ENCODE measurements at regions not wholly inside any gene's neighbourhood (a gene's known extent, or its start where the extent isn't known, plus 50 kb on each side); places are given as distances from the start of the nearest gene placed in this dataset.
"Not testable (repeated sequence)": the region's sequence is repeated elsewhere in the genome, so short reads cannot be mapped to it uniquely, and the experiment has no call there.

DNA sequence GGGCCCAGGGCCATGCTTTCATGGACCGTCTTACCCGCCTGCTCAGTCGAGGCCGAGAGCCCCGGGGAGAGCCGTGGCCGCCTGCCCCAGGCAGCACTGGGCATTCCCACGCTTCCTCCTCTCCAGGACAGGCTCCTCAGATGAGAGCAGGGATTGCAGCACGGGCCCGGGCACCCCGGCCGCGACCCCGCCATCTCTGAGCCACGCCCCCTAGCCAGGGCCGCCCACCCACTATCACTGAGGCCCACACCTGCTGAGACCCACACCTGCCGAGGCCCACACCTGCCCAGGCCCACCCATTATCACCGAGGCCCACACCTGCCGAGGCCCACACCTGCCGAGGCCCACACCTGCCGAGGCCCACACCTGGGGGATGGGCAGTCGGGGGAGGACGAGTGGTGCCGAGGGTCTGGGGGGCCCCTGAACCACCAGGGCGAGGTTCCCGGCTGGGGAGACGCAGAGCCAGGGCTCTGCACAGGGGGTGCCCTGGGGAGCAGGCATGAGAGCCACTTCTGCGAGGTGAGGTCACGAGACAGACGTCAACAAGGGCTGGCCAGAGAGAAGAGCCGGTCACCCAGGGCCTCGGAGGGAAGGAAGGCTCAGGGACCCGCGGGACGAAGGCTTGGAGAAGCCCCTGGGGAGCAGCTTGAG is 235.6 kb downstream of the ERMARD start:
- no peak for DNase-seq

DNA sequence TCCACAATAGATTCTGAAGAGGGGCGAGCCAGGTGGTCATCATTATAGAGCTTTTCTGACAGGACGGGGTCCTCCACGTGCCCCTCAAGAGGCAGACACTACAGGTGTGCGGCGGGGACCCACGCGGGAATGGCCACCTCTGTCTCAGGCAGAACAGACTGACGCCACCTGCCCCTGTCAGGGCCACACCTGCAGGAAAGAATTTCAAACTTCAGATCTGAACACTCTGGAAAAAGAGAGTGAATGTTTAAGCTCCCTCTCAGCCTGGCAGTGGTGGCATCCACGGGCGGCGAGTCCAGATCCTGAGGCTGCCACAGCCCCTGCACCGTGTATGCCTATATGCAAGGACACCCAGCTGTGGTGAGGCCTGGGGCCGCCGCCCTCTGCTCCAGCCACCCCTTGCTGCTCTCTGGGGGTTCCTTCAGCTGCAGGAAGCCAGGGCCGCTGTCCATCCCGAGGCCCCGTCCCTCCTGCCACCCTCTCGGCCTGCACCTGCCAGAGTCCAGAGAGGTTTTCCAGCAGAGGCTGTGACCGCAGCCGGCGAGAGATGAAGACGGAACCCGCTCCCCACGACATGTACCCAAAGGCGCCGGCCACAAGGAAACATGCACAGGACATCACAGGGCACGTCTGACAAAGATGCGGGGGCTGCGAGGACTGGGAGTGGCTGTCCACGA is 234.9 kb downstream of the ERMARD start:
- no peak for DNase-seq

DNA sequence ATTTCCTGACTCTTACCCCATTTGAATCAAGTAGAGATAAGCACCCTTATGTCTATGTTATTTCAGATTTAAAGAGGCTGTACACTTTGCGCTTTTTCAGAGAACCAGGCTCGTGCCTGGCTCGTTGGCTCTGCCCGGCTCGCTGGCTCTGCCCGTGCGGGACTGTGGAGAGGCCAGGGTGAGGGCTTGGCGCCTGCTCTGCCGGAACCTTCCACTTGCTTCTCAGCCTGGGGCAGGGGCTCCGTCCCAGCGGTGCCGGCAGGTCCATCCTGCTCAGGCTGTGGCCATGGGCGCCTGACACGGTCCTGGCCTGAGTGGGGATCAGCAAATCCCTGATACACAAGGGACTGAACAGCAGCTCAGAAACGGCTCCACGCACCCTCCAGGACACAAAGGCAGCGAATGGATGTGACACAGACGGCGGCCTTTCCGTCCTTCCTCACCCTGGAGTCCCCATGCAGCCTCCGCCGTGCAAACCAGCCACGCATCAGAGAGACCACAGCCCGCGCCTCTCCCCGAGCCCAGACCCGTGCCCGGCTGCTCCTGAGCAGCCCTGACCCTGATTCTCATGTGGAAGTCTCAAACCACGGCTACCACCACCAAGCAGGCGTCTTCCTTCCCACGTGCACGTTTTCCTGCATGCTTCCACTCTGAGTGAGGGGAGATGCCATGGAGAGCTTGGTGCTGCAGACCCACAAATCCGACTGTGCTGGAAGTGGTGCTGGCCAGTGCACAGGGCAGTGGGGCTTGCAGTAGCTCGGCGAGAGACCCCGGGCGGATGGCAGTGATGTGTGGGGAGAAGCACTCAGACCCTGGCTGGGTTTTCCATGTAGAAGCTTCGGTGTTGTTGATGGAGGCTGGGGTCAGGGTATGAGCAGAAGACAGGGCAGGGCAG is 233.9 kb downstream of the ERMARD start:
- no peak for DNase-seq

DNA sequence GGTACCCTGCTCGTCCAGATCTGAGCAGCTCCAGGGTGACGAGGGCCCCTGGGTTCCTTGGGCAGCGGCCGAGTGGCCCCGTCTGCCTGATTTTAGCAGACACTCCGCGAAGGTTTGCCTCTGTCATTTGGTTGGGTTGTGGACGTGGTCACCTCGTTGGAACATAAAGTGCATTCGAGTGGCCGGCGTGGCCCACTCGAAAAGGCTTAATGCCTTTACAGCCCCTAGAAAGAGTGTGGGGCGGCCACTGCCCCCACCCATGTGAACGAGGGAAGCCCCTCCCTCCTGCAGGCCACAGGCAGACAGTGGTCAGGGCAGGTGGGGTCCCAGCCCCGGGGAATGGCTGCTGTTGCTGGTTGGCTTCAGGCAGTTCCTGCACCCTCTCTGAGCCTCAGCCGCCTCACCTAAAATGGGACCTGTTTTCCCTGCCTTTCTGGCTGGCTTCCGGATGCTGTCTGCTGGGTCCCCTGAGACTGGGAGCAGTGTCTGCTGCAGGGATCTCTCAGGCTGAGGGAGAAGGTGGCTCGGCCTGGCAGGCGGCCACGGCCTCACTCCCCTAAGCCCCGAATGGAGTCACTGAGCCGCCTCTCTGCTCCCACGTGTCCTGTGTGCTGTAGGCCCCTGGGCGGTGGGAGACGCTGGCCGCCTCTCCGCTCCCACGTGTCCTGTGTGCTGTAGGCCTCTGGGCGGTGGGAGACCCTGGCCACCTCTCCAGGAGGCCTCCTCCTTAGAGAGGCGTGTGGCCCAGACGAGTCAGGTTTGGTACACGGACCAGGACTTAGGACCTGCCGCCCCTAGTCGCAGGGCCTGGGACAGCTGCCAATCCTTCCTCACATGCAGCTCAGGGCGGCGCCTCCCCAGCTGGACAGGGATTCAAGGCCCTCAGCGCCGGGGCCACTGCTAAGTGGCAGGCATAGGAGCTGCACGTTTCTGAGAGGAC is 233.0 kb downstream of the ERMARD start:
- DNase-seq: no peak

DNA sequence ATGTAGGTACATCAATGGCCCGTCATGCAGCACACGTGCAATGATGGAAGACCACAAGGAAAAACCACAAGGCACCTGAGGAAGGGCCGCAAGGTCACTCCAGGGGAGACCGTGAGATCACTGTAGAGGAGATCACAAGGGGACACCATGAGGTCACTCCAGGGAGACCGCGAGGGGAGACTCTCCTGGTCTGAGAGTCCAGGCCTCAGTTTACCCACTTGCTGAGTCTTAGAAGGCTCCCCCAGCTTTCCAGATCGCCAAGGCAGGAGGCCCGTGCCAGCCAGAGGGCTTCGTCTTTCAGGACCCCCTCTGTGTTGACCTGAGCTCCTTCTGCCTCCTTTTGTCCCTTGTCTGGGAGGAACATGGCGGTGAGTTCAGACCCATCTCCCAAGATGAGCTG is 232.2 kb downstream of the ERMARD start:
- DNase-seq: no peak

DNA sequence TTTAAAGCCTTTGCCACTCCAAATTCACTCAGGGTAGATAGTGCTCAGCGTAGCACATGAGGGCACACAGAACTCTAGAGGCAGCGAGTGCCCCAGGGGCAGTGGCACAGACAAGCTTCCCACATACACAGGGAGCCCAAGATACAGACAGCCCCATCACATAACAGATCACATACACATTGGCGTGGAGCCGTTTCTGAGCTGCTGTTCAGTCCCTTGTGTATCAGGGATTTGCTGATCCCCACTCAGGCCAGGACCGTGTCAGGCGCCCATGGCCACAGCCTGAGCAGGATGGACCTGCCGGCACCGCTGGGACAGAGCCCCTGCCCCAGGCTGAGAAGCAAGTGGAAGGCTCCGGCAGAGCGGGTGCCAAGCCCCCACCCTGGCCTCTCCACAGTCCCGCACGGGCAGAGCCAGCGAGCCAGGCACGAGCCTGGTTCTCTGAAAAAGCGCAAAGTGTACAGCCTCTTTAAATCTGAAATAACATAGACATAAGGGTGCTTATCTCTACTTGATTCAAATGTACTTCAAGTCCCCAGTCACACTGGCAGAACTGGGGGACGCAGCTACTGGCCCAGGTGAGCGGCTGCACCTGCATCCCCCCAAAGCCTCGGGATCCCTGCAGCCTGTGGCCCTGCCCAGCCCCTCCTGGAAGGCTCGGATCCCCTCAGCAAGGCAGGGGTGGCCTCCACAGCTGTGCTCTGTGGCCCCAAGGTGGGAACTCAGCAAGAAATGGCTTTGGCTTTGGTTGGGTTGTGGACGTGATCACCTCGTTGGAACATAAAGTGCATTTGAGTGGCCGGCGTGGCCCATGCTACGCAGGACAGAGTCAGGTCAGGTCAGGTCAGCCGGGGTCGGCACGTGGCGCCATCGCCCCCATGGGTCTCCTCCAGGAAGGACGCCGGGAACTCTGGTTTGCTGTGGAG is 231.3 kb downstream of the ERMARD start:
- DNase-seq: no peak

GRCh38 chr6:169981969-169982368 is 230.5 kb downstream of the ERMARD start:
- DNase-seq: no peak

GRCh38 chr6:169981568-169981967 is 230.1 kb downstream of the ERMARD start:
- DNase-seq: no peak

GRCh38 chr6:169980826-169981450 is 229.5 kb downstream of the ERMARD start:
- DNase-seq: no peak

DNA sequence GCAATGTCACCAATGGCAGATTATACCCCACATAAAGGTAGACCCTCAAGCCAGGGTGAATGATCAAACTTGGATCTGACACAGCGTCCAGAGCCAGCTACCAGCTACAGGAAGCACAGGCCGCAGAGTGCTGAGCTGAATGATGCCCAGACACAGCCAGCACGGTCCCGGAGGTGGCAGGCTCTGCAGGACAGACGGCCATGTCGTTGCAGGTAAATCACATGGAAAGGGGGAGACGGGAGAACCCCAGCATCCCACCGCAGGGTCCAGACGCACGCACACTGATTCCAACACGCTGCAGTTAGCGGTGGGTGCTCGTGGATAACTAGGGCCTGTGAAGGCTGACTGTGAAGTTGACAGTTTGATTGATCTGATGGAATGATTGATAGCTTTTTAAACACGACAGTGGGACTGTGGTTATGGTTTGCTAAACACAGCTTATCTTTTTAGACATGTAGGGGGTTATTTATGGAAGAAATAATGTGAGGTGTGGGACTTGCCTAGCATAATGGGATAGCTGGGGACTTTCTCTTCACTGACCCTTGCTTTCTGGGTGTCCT is 228.5 kb downstream of the ERMARD start:
- DNase-seq: no peak

DNA sequence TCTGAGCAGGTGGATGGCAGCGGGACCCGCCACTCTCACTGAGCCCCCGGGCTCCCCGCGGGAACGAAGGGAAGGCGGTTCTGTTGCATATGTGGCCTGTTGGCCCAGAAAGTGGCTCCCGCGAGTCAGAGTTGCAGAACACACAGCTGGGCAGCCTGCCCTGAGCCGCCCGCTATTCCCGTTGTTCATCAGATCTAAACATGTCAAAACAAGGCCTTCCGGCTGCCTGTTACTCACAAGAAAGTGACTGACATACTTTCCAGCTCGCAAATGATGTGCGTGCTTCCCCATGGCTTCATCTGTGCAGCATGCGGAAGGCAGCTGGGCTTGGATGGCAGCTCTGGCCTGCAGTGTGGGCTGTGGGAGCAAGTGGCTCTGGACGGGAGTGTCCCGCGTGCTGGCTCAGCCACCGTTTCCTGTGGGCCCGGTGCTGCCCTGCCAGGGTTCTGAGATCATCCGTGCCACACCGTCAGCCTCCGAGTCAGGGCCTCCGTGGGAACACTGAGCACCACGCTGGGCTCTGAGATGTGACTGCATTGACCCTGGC is 227.3 kb downstream of the ERMARD start:
- no peak for DNase-seq

DNA sequence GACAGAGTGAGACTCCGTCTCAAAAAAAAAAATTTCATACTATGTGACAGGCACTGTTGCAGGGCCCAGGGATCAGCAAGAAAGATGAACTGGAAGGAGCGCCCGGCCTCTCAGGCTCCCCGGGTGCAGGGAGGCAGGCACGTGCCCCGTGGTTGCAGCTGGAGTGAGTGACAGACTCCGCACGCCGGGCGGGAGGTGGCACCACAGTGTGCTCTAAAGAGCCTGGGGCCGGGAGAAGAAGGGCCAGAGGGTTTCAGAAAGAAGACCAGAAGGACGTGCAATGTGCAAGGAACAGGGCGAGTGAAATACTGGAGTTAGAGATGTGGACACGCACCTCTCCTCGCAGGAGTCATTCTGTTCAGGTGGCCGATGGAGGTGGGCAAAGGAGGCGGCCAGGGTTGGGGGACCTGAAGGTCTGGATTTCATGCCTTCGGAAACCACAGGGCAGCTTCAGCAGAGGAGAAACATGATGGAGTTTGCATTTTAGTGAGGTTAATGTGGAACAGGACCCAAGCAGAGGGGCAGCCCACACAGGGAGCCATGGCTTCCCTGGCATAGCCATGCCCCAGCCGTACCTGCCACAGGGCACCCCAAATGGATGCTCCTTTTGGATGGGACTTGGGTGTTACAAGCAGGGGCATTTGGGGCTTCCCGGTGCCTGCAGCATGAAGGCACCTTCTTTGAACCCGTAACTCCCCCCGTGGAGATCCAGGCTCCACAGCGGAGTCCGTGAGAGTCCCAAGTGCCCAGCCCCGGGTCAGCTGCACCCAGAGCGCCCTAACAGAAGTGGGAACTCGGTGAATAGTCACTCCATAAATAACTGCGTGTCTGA is 226.2 kb downstream of the ERMARD start:
- no peak for DNase-seq

DNA sequence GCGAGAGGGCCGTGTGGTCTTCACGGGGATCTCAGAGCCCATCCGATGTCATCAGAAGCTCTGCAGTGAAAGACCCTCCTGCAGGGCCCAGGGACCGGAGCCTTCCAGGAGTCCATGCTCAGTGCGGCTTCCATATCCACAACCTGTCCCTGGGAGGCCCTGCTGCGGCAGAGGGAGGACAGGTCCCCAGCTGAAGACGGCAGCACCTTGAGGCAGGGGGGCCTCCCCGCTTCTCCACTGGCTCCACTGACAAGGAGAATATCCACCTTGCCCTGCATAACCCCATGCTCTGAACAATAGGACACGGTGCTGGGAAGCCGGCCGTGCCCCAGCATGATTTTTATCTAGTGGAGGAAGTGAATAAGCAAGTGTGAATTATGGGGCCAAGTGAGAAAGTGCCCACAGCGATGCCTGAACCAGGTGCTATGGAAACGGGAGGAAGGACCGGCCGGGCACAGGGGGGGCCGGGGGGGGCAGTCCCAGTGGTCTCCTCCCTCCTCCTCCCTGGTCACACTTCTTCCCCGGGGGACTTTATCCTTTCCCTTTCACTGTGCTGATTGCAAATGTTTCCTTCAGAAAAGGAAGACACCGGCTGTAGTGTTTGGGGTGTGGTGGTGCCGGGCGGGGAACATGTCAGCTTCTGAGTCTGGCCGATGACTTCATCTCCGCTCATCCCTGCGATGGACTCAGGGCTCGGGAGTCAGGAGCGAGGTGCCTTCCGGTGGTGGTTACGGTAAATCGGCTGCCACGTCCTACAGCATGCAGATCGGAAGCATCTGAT is 225.1 kb downstream of the ERMARD start:
- no peak for DNase-seq

DNA sequence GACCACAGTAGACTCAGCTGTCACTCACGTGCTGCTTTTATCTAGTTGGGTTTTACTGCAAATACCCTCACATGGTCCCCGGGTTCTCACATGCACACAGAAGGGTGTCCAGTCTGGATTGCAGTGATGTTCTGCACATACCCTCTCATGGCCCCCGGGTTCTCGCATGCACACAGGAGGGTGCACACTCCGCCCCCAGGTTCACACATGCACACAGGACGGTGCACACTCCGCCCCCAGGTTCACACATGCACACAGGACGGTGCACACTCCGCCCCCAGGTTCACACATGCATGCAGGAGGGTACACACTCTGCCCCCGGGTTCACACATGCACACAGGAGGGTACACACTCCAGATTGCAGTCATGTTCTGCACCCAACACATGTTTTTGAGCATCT is 224.3 kb downstream of the ERMARD start:
- DNase-seq: no peak

GRCh38 chr6:169975286-169975685 is 223.9 kb downstream of the ERMARD start:
- no peak for DNase-seq

GRCh38 chr6:169974663-169975062 is 223.2 kb downstream of the ERMARD start:
- DNase-seq: no peak

- not testable (repeated sequence) for DNase-seq
Measured at GRCh38 chr6:169973588-169974467, 222.4 kb downstream of the ERMARD start.

GRCh38 chr6:169972736-169973135 is 221.3 kb downstream of the ERMARD start:
- DNase-seq: no peak

Data from SHP77 (cell line).